CD4-positive, alpha-beta T cell treated with Interleukin-2 at 100 ng/mL for 4 hours (primary cell): ENCODE measurements at regions not wholly inside any gene's neighbourhood (a gene's known extent, or its start where the extent isn't known, plus 50 kb on each side); places are given as distances from the start of the nearest gene placed in this dataset.
"Not testable (repeated sequence)": the region's sequence is repeated elsewhere in the genome, so short reads cannot be mapped to it uniquely, and the experiment has no call there.

Experiments used
- DNase-seq: peaks from one replicate; pipeline ENCODE4 v3.0.0-alpha.2; 2020; ENCODE audit warnings: low spot score

GRCh38 chr14:97031530-97031929 lies 234.3 kb downstream of the VRK1 start:
- no peak for DNase-seq

DNA sequence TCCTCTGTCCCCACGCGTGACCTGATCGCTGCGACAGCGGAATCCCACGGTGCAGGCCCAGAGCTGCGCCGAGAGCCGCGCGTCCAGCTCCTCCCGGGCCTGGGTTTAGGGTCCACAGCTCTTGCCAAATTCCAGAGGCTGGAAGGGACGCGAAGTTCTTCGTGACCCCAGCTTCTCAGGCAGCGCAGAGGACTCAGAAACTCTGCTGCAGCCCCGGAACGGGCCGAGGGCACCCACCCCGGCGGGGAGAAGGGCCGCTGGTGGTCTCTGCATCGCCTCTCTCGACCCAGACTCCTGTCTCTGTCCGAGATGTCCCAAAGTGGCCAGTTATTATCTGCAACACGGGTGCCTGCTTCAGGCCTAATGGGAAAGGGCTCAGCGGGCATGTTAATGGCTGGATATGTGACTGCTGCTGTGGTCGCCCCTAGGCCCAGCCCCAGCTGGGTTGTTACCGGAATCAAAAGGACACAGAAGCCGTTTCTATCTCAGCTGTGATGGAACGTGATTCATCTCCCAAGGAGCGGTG lies 236.4 kb downstream of the VRK1 start:
- DNase-seq, result no peak

GRCh38 chr14:97036086-97036852 lies 239.1 kb downstream of the VRK1 start:
- DNase-seq, result no peak

- DNase-seq, result no peak
Measured at GRCh38 chr14:97039717-97040363, 242.7 kb downstream of the VRK1 start.

- no peak for DNase-seq
Measured at GRCh38 chr14:97046967-97047366, 249.8 kb downstream of the VRK1 start.

GRCh38 chr14:97052001-97052400 lies 254.8 kb downstream of the VRK1 start:
- no peak for DNase-seq

DNA sequence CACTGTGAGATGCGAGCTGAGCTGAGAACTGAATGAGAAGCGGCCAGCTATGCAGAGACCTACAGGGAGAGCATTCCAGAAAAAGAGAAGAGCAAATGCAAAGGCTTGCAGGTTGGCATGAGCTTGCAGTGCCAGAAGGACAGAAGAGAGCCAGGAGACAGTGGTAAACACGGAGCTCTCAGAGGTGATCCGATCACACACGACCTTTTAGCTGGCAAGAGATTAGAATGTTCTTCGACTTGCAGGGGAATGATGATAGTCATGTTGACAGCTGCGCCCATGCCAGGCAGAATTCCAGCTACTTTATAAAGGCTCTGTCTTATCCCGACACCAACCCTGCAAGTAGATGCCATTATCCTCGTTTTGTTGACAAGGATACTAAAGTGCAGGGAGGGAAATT lies 256.8 kb downstream of the VRK1 start:
- DNase-seq, result no peak

- DNase-seq, result no peak
Measured at GRCh38 chr14:97055355-97055754, 258.2 kb downstream of the VRK1 start.

DNA sequence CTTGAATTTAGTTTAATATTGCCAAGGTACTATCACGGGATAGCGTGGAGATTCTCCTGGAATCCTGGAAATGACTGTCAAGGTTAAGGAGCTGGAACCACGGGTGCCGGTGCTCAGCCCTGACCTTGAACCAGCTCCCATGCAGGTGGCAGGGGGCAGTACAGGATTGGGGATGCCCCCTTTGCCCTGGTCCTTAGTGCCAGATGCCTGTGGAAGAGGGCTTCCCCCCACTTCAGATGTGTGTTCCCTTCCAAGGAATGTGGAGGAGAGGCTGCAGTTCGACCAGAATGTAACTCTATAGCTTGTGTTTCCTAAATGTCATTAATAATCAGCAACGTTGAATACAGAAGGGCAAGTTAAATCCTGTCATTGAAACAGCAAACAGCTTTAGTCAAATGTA lies 258.9 kb downstream of the VRK1 start:
- no peak for DNase-seq

DNA sequence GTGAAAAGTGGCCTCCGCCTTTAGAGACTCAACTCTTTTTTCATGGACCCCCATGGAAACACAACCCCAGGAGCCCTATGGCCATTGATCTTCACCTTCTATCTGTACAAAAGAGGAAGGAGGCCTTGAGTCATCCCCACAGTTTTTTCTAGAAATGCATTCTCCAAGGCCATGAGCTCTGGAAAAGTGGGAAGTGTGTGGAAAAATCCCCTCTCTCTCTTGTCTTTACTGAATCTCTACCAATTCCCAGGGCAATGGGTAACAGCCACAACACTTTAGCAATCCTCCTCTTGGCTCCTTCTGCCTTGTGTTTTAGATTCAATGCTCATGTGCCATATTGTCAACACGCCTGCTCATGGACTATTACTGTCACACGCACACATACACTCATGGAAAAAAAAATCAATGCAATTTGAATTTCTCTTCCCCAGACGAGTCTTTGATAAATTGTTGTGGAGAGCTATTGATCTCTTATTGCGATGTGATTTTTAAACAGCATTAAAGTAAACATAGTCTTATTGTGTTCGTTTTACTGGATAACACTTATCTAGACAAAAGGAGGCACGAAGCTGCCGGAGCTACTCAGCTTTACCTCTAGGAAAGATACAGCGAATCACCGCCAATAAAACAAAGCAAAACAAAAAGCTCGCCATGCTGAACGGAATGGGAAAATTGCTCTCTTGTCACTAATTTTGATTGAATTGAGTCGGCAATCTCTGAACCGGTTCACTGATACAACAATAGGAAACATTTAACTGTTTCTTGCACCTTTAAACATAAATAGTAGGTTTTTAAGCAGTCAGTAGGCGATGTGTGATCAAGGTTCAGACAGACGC lies 260.3 kb downstream of the VRK1 start:
- DNase-seq, result no peak

DNA sequence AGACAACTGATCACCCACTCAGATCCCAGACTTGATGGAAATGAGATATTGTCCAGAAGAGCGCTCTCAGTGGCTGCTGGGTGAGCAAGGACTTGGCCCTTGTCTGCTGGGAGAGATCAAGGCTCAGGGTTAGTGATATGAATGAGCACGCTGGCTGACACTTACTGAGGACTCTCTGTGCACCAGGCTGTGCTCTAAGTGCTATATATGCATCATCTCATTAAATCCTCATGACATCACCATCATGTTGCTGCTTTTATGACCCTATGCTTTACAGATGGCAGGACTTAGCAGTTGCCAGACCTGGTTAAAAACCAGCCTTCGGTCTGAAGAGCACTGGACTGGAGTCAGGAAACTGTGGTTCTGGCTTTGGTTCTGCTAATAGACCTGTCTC lies 260.9 kb downstream of the VRK1 start:
- DNase-seq, result no peak

DNA sequence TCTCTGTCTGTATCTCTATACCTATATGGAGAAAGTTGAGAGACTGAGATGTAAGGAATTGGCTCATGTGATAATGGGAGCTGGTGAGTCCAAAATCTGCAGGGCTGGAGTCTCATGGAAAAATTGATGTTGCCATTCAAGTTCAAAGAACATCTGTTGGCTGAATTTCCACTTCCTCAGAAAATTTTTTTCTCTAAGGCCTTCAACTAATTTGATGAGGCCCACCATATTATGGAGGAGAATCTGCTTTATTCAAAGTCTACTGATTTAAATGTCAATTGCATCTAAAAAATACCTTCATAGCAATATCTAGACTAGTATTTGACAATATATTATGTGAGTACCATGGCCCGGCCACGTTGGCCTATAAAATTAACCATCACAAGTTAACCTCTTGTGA lies 261.4 kb downstream of the VRK1 start:
- no peak for DNase-seq

GRCh38 chr14:97061198-97061597 lies 264.0 kb downstream of the VRK1 start:
- DNase-seq, result no peak

DNA sequence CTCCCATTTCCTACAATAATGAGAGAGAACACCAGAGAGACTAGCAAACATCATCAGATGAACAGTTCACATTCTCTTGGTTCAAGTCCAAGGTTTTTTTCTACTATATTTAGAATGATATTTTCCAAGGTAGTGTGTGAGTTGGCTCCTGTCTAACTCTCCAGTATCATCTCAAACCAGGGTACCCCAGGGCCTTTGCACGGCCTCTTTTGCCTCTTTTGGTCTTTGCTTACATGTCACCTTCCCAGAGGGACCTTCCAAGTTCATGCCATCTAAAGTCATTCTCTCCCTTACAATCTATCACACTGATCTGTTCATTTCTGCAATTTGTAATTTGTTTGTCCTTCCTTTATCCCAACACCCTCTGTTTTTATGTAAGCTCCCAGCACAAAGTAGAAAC lies 264.5 kb downstream of the VRK1 start:
- no peak for DNase-seq

DNA sequence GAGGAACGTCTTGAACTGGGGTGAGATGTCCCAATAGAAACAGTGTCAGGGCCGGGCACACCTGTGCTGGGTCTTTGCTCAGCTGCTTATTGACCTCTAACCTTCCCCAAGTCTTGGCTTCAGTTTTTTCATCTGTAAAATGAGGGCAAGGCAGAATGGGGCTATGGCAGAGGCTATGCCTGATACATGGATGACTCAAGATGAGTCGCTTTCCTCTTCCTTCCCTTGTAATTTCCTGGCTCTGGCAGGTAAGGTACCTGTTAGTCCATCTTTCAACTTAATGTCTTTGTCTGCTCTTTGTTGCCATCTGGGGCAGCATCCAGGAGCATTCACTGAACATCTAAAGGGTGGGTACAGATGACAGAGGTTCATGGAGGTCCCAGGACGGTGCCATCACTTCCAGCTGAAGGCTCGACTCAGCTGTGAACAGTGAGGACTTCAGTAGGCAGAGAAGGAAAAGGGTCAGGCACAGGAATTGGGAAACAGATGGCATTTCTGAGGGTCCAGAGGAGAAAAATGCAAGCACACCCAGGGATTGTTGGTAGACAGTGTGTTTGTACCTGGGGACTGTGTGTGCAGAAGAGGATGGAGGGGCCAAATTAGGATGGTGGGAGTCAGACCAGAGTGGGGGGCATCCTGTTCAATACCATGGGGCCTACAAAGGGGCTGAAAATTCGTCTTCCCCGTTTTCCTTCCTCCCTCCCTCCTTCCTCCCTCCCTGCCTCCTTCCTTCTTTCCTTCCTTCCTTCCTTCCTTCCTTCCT lies 268.3 kb downstream of the VRK1 start:
- DNase-seq, result no peak

GRCh38 chr14:97066068-97066899 lies 269.1 kb downstream of the VRK1 start:
- no peak for DNase-seq

GRCh38 chr14:97068293-97068692 lies 271.1 kb downstream of the VRK1 start:
- DNase-seq, result not testable (repeated sequence)

- DNase-seq, result no peak
Measured at GRCh38 chr14:97070259-97070658, 273.1 kb downstream of the VRK1 start.

DNA sequence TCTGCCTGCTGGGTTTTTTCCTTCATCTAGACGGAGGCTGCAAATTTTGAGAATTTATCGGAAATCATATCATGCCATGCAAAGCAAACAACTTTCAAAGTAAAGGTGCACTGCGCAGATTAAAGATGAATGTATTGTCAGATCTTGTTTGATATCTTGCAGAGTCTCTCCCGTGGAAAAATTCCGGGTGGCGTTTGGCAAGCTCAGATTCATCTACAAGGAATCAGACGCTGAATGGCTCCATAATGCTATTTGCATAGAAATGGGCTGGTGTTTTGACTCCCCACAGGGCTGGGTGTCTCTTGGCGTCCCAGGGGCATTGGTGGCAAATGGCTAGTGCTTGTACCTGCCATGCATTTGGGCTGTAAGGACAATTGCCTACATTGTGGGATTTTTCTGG lies 274.0 kb downstream of the VRK1 start:
- no peak for DNase-seq

GRCh38 chr14:97073622-97074021 lies 276.4 kb downstream of the VRK1 start:
- no peak for DNase-seq

GRCh38 chr14:97074456-97074855 lies 277.3 kb downstream of the VRK1 start:
- DNase-seq, result no peak
